Tibial artery (tissue), 4 donors: ENCODE measurements at regions not wholly inside any gene's neighbourhood (a gene's known extent, or its start where the extent isn't known, plus 50 kb on each side); places are given as distances from the start of the nearest gene placed in this dataset.

ENCODE experiments used
- DNase-seq, 2 donors: peaks; one replicate each; pipeline ENCODE4 v3.0.0-alpha.2; 2019
- H3K27ac ChIP-seq, 2 donors: fragments of 200-600 bp; sonication (generic) in 1 of 2; 1 replicate in 1 of 2; 2 replicates in 1 of 2; pipeline ENCODE4 v1.5.1; 2018 to 2019; ENCODE audit warnings: mild to moderate bottlenecking in 1 of 2
- H3K27me3 ChIP-seq, 2 donors: fragments of 200-600 bp; sonication (generic) in 1 of 2; one replicate each; pipeline versions ENCODE4 v1.5.1 to v1.6.0; 2016 to 2019
- H3K36me3 ChIP-seq, 3 donors: fragments of 200-600 bp; sonication (generic) in 2 of 3; one replicate each; pipeline ENCODE4 v1.5.1; 2016 to 2019; ENCODE audit warnings: mild to moderate bottlenecking in 2 of 3
- H3K4me1 ChIP-seq, 4 donors: fragments of 200-600 bp; sonication (generic) in 2 of 4; 1 replicate in 3 of 4; 2 replicates in 1 of 4; pipeline ENCODE4 v1.5.1; 2016 to 2019
- H3K4me3 ChIP-seq, 2 donors: fragments of 200-600 bp; sonication (generic) in 1 of 2; 1 replicate in 1 of 2; 2 replicates in 1 of 2; pipeline ENCODE4 v1.5.1; 2018 to 2019; ENCODE audit warnings: mild to moderate bottlenecking in 2 of 2
- H3K9me3 ChIP-seq, 3 donors: fragments of 200-600 bp; sonication (generic) in 1 of 3; one replicate each; pipeline ENCODE4 v1.5.1; 2016 to 2019
- intact Hi-C: fragments of 100-400 bp; cut with DNase I; formaldehyde crosslinking; loops from one replicate; pipeline ENCODE4 v1.15.0; 2023; ENCODE audit warnings: low total_unique reads
- TF ChIP-seq, protein P1 (sequence below), 2 experiments: fragments of 200-600 bp in 1 of 2; fragments of 450-650 bp in 1 of 2; IDR thresholded peaks; one replicate each; pipeline ENCODE4 v1.5.1; 2017 to 2019; ENCODE audit warnings: antibody characterized with exemption in 2 of 2, mild to moderate bottlenecking in 1 of 2, moderate library complexity in 1 of 2

DNA sequence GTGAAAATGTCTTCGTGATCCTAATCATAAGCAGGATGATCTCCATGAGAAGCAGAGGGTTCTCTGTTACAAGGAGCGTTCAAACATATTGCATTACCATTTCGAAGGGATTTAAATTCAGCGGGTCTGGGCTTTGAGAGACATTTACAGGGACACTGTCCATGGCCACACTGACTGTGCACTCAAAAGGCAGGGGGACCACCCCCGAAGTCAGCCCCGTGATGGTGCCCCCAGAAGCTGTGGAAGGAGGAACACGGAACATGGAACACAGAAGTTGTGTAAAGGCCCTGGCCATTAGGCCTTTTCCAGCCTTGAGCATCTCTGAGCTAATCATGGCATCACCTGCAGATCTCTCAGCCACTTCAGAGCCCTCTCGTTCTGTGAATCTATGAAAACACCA, 268.4 kb upstream of the MYT1L start:
- intact Hi-C loops: no loop called here
- Histone ChIP-seq H3K27ac (no peak overlapping the region), H3K4me1 (no peaks in the 10 kb centered on the region), H3K27me3 (peaks cover 0 to 3% of the 10 kb centered on the region in 2 donors), H3K36me3 (no peaks in the 10 kb centered on the region), H3K4me3 (no peak overlapping the region), H3K9me3 (peaks cover 0 to 6% (median 0%) of the 10 kb centered on the region in 3 donors)
- DNase-seq: no peak
- TF ChIP-seq, protein P1, sequence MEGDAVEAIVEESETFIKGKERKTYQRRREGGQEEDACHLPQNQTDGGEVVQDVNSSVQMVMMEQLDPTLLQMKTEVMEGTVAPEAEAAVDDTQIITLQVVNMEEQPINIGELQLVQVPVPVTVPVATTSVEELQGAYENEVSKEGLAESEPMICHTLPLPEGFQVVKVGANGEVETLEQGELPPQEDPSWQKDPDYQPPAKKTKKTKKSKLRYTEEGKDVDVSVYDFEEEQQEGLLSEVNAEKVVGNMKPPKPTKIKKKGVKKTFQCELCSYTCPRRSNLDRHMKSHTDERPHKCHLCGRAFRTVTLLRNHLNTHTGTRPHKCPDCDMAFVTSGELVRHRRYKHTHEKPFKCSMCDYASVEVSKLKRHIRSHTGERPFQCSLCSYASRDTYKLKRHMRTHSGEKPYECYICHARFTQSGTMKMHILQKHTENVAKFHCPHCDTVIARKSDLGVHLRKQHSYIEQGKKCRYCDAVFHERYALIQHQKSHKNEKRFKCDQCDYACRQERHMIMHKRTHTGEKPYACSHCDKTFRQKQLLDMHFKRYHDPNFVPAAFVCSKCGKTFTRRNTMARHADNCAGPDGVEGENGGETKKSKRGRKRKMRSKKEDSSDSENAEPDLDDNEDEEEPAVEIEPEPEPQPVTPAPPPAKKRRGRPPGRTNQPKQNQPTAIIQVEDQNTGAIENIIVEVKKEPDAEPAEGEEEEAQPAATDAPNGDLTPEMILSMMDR (IDR thresholded peaks at IDR 0.05): no peak

DNA sequence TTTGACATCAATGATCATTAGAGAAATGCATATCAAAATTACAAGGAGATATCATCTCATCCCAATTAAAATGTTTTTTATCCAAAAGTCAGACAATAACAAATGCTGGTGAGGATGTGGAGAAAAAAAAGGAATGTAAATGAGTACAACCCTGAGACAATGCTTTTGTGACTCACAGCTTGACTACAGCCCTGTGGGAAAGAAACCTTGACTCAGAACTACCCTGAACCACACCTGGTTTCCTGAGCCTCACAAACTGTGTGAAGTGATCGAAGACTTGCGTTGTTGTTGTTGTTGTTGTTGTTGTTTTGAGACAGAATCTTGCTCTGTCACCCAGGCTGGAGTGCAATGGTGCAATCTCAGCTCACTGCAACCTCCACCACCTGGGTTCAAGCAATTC, 266.6 kb upstream of the MYT1L start:
- TF ChIP-seq, protein P1 (IDR thresholded peaks at IDR 0.05): no peak
- no peak for DNase-seq
- no peaks in the 10 kb centered on the region for H3K4me1 ChIP-seq
- no peak overlapping the region for H3K27ac ChIP-seq
- no peak overlapping the region for H3K4me3 ChIP-seq
- intact Hi-C loops: no loop called here
- H3K27me3 ChIP-seq: no peaks in the 10 kb centered on the region
- H3K9me3 ChIP-seq: peaks cover 0 to 6% (median 0%) of the 10 kb centered on the region in 3 donors
- no peaks in the 10 kb centered on the region for H3K36me3 ChIP-seq

DNA sequence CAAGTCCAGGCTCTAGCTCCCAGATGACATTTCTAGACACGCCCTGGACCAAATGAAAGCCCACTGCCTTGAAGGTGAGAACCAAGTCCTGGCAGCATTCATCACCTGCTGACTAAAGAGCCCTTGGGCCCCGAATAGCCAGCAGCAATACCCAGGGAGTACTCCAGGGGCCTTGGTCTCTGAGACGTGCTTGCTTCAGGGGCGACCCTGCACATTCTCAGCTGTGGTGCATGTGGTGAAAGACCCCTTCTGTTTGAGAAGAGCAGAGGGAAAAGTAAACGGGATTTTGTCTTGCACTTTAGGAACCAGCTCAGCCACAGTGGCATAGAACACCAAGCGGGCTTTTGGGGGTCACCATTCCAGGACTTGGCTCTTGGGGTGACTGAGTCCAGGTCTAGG, 260.5 kb upstream of the MYT1L start:
- H3K27ac ChIP-seq: no peak overlapping the region
- TF ChIP-seq, protein P1 (IDR thresholded peaks at IDR 0.05): no peak
- H3K9me3 ChIP-seq: no peaks in the 10 kb centered on the region
- intact Hi-C loops: no loop called here
- H3K4me1 ChIP-seq: no peaks in the 10 kb centered on the region
- H3K4me3 ChIP-seq: no peak overlapping the region
- DNase-seq: no peak
- no peaks in the 10 kb centered on the region for H3K27me3 ChIP-seq
- no peaks in the 10 kb centered on the region for H3K36me3 ChIP-seq

DNA sequence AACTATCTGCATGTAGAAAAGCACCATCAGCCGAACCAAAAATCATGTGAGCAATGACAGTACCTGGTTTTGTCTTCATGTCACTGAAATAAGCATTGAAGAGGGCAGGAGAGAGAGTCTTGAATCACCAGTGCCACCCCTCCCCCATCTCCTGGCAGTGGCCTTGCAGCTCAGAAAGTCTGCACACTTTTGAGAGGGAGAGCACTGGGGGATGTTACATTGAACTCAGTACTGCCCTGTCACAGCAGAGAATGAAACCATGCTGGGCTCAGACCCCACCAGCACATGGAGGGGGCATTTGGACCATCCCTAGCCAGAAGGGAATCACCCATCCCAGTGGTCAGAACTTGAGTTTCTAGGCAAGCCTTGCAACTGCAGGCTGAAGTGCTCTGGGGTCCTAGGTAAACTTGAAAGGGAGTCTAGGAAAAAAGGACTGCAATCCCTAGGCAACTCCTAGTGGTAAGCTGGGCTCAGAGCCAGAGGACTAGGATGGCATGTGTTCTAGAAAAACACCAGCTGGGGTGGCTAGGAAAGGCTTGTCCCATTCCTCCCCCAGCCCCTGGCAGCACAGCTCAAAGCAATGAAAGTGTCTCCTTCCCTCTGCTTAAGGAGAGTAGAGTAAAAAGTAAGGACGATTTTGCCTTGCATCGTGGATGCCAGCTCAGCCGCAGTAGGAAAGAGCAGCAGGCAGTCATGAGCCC, 259.9 kb upstream of the MYT1L start:
- H3K27me3 ChIP-seq: no peaks in the 10 kb centered on the region
- no peaks in the 10 kb centered on the region for H3K36me3 ChIP-seq
- no peak overlapping the region for H3K4me3 ChIP-seq
- intact Hi-C loops: no loop called here
- no peak overlapping the region for H3K27ac ChIP-seq
- DNase-seq: no peak
- no peaks in the 10 kb centered on the region for H3K9me3 ChIP-seq
- H3K4me1 ChIP-seq: no peaks in the 10 kb centered on the region
- TF ChIP-seq, protein P1 (IDR thresholded peaks at IDR 0.05): no peak

DNA sequence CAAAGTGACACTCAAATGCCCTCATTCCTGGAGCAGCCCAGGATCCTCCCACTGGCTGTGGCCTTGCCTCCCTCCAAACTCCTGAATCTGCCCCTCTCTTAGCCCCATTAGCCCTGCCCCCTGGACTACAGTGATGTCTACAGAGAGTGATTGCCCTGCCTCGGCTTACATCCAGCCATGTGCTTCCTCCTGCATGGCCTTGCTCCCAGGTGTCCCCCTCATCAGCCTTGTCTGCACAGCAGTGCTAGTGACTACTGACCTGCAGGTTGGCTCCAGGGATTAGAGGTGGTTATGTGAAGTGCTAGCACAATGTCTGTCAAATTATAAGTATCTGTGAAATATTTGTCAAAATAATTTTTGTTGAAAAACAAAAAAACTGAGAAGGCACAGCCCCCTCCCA, 259.1 kb upstream of the MYT1L start:
- Histone ChIP-seq H3K4me3 (no peak overlapping the region), H3K36me3 (no peaks in the 10 kb centered on the region), H3K9me3 (no peaks in the 10 kb centered on the region), H3K4me1 (no peaks in the 10 kb centered on the region), H3K27me3 (no peaks in the 10 kb centered on the region), H3K27ac (no peak overlapping the region)
- TF ChIP-seq, protein P1 (IDR thresholded peaks at IDR 0.05): no peak
- intact Hi-C loops: no loop called here
- DNase-seq: no peak

DNA sequence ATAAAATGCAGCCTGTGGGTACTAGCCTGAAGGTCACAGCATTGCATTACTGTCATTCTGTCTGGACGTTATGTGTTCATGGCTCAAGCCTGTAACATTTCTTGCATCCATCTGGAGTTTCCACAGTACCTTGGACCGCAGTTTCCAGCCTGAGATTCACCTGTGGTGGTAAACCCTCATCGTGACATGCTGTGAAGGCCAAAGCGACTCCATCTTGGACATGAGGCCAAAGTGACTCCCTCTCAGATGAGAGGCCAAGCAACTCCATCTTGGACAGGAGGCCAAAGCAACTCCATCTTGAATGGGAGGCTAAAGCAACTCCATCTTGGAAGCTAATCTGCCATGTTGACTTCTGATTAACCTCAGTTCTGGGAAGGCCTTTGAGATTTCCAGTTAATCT, 257.7 kb upstream of the MYT1L start:
- TF ChIP-seq, protein P1 (IDR thresholded peaks at IDR 0.05): no peak
- no peaks in the 10 kb centered on the region for H3K27me3 ChIP-seq
- no peak overlapping the region for H3K27ac ChIP-seq
- no peaks in the 10 kb centered on the region for H3K9me3 ChIP-seq
- intact Hi-C loops: no loop called here
- H3K36me3 ChIP-seq: no peaks in the 10 kb centered on the region
- DNase-seq: no peak
- no peaks in the 10 kb centered on the region for H3K4me1 ChIP-seq
- no peak overlapping the region for H3K4me3 ChIP-seq
